ENCODE measurements at regions not wholly inside any gene's neighbourhood (a gene's known extent, or its start where the extent isn't known, plus 50 kb on each side); places are given as distances from the start of the nearest gene placed in this dataset.
"Not testable (repeated sequence)": the region's sequence is repeated elsewhere in the genome, so short reads cannot be mapped to it uniquely, and the experiment has no call there.

- H3K27ac ChIP-seq (replicated peaks in 1 of 4); H3K9me3 ChIP-seq; H3K36me3 ChIP-seq; H3K27me3 ChIP-seq; H3K4me3 ChIP-seq; DNase-seq (ENCODE audit: extremely low spot score); intact Hi-C loops (cut with DNase I); H3K4me1 ChIP-seq: not testable (repeated sequence)
- no CpG with 5 or more reads among the region's 1 CpG for WGBS
These were observed 64.0 kb upstream of the PLEKHM1 start for GRCh38 chr17:45554479-45554878.

GRCh38 chr17:45558821-45559220, 68.3 kb upstream of the PLEKHM1 start:
- no CpG with 5 or more reads among the region's 1 CpG for WGBS
- H3K27me3 ChIP-seq; H3K27ac ChIP-seq (replicated peaks in 1 of 4); H3K4me3 ChIP-seq; intact Hi-C loops (cut with DNase I); H3K9me3 ChIP-seq; H3K36me3 ChIP-seq; H3K4me1 ChIP-seq; DNase-seq (ENCODE audit: extremely low spot score): not testable (repeated sequence)

- WGBS: 92% methylated on average over 4 of the region's 4 CpGs
- H3K36me3 ChIP-seq; intact Hi-C loops (cut with DNase I): not testable (repeated sequence)
These were observed 72.3 kb upstream of the PLEKHM1 start for GRCh38 chr17:45562868-45563267.

GRCh38 chr17:45563283-45563682, 72.8 kb upstream of the PLEKHM1 start:
- H3K4me1 ChIP-seq; DNase-seq (ENCODE audit: extremely low spot score); H3K4me3 ChIP-seq; H3K27ac ChIP-seq (replicated peaks in 1 of 4); H3K36me3 ChIP-seq; H3K9me3 ChIP-seq; intact Hi-C loops (cut with DNase I); H3K27me3 ChIP-seq: not testable (repeated sequence)
- 88% methylated on average over 3 of the region's 3 CpGs for WGBS

More at GRCh38 chr17:45562868-45563267, 72.3 kb upstream of the PLEKHM1 start:
- not testable (repeated sequence) for H3K27ac ChIP-seq (replicated peaks in 1 of 4); H3K4me3 ChIP-seq; H3K4me1 ChIP-seq; H3K27me3 ChIP-seq; DNase-seq (ENCODE audit: extremely low spot score); H3K9me3 ChIP-seq

- H3K4me3 ChIP-seq; DNase-seq (ENCODE audit: extremely low spot score); H3K9me3 ChIP-seq; H3K4me1 ChIP-seq; H3K27me3 ChIP-seq; intact Hi-C loops (cut with DNase I); H3K36me3 ChIP-seq; H3K27ac ChIP-seq (replicated peaks in 1 of 4): not testable (repeated sequence)
- WGBS: 76% methylated on average over 1 of the region's 1 CpG
These were observed 77.8 kb upstream of the PLEKHM1 start for GRCh38 chr17:45568275-45568674.

- H3K4me3 ChIP-seq; H3K9me3 ChIP-seq; intact Hi-C loops (cut with DNase I); H3K27me3 ChIP-seq; DNase-seq (ENCODE audit: extremely low spot score); H3K36me3 ChIP-seq: not testable (repeated sequence)
- Histone ChIP-seq H3K4me1 (peaks cover 3 to 22% (median 15%) of the 10 kb centered on the region in 4 donors), H3K27ac (replicated peaks in 1 of 4) (peak overlapping the region in 1 of 4 donors; percentile 10)
- 98% methylated on average over 2 of the region's 2 CpGs for WGBS
These were observed 82.8 kb upstream of the PLEKHM1 start for GRCh38 chr17:45573326-45573725.

- H3K36me3 ChIP-seq: no peaks in the 10 kb centered on the region
- H3K4me1 ChIP-seq: peaks cover 3 to 28% (median 15%) of the 10 kb centered on the region in 4 donors
- peak overlapping the region in 1 of 4 donors; percentile 10 for H3K27ac ChIP-seq (replicated peaks in 1 of 4)
- no peak overlapping the region for H3K4me3 ChIP-seq
- 65% methylated on average over 5 of the region's 5 CpGs for WGBS
- no peak for TF ChIP-seq POLR2A (IDR thresholded peaks at IDR 0.05; ENCODE audit: low read depth)
- TF ChIP-seq EP300 (IDR thresholded peaks at IDR 0.05): no peak
- TF ChIP-seq, protein P1, sequence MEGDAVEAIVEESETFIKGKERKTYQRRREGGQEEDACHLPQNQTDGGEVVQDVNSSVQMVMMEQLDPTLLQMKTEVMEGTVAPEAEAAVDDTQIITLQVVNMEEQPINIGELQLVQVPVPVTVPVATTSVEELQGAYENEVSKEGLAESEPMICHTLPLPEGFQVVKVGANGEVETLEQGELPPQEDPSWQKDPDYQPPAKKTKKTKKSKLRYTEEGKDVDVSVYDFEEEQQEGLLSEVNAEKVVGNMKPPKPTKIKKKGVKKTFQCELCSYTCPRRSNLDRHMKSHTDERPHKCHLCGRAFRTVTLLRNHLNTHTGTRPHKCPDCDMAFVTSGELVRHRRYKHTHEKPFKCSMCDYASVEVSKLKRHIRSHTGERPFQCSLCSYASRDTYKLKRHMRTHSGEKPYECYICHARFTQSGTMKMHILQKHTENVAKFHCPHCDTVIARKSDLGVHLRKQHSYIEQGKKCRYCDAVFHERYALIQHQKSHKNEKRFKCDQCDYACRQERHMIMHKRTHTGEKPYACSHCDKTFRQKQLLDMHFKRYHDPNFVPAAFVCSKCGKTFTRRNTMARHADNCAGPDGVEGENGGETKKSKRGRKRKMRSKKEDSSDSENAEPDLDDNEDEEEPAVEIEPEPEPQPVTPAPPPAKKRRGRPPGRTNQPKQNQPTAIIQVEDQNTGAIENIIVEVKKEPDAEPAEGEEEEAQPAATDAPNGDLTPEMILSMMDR (IDR thresholded peaks at IDR 0.05): no peak
- TF ChIP-seq POLR2AphosphoS5 (IDR thresholded peaks at IDR 0.05): no peak
- intact Hi-C loops (cut with DNase I): no loop called here
- no peaks in the 10 kb centered on the region for H3K9me3 ChIP-seq
- DNase-seq (ENCODE audit: extremely low spot score): no peak
- no peaks in the 10 kb centered on the region for H3K27me3 ChIP-seq
These were observed 83.6 kb upstream of the PLEKHM1 start for GRCh38 chr17:45573924-45574770.
